GM03348 (cell line): ENCODE measurements at regions not wholly inside any gene's neighbourhood (a gene's known extent, or its start where the extent isn't known, plus 50 kb on each side); places are given as distances from the start of the nearest gene placed in this dataset.
A peak's percentile ranks its signal among the peaks of the same experiment; 100 is the strongest.

ENCODE experiments used
- DNase-seq: peaks from one replicate; pipeline ENCODE4 v3.0.0; 2012; ENCODE audit warnings: low spot score

- no peak for DNase-seq
These were observed 93.0 kb upstream of the ARGLU1 start for GRCh38 chr13:106660746-106661625.

- DNase-seq = no peak
These were observed 89.2 kb upstream of the ARGLU1 start for GRCh38 chr13:106657104-106657503.

- no peak for DNase-seq
These were observed 88.2 kb upstream of the ARGLU1 start for GRCh38 chr13:106656186-106656585.

- no peak for DNase-seq
These were observed 83.5 kb upstream of the ARGLU1 start for GRCh38 chr13:106651442-106651841.

- no peak for DNase-seq
These were observed 82.8 kb upstream of the ARGLU1 start for GRCh38 chr13:106650690-106651205.

GRCh38 chr13:106649495-106649894 is 81.6 kb upstream of the ARGLU1 start:
- no peak for DNase-seq

GRCh38 chr13:106640515-106640914 is 72.6 kb upstream of the ARGLU1 start:
- no peak for DNase-seq

GRCh38 chr13:106637519-106637918 is 69.6 kb upstream of the ARGLU1 start:
- DNase-seq = no peak

GRCh38 chr13:106636492-106636891 is 68.6 kb upstream of the ARGLU1 start:
- no peak for DNase-seq

- no peak for DNase-seq
These were observed 67.7 kb upstream of the ARGLU1 start for GRCh38 chr13:106635616-106636015.

GRCh38 chr13:106633321-106633720 is 65.4 kb upstream of the ARGLU1 start:
- DNase-seq = no peak

GRCh38 chr13:106630650-106631049 is 62.7 kb upstream of the ARGLU1 start:
- DNase-seq = no peak

GRCh38 chr13:106630162-106630561 is 62.2 kb upstream of the ARGLU1 start:
- DNase-seq = no peak

GRCh38 chr13:106628936-106629659 is 61.2 kb upstream of the ARGLU1 start:
- no peak for DNase-seq

- DNase-seq = no peak
These were observed 58.5 kb upstream of the ARGLU1 start for GRCh38 chr13:106626473-106626872.

- DNase-seq = no peak
These were observed 57.6 kb upstream of the ARGLU1 start for GRCh38 chr13:106625578-106625977.

GRCh38 chr13:106623799-106624460 is 56.0 kb upstream of the ARGLU1 start:
- DNase-seq = no peak

- no peak for DNase-seq
These were observed 53.9 kb upstream of the ARGLU1 start for GRCh38 chr13:106621833-106622232.

GRCh38 chr13:106619688-106620555 is 52.0 kb upstream of the ARGLU1 start:
- peak; percentile 87 for DNase-seq
